Endothelial cell of umbilical vein (primary cell): ENCODE measurements at regions not wholly inside any gene's neighbourhood (a gene's known extent, or its start where the extent isn't known, plus 50 kb on each side); places are given as distances from the start of the nearest gene placed in this dataset.

Source experiments
- BruUV-seq: library from RNA; stranded (reverse); fragments of 400-500 nt; replicated peaks from 2 replicates; lab custom pipeline; 2021; lab: Mats Ljungman, UMichigan
- CTCF ChIA-PET: fragments of 300-600, 350-600 bp; sonication (Branson Sonifier 250); formaldehyde crosslinking; loops from one replicate; lab custom pipeline; 2021; ENCODE audit warnings: antibody characterized with exemption, inconsistent platforms; lab: Charles Lee
- POLR2A ChIA-PET: fragments of 300-600, 350-600 bp; sonication (Branson Sonifier 250); formaldehyde crosslinking; loops from one replicate; lab custom pipeline; 2021; ENCODE audit warnings: antibody characterized with exemption, inconsistent platforms; lab: Charles Lee
- DNase-seq: peaks from one replicate; pipeline ENCODE4 v3.0.0-alpha.2; 2011; ENCODE audit warnings: low read depth, low spot score
- FAIRE-seq: peaks from 2 replicates; lab custom pipeline; 2011; peaks lifted over from hg19 to GRCh38; lab: Jason Lieb, UNC
- H2AFZ ChIP-seq: 2 replicates; pipeline ENCODE4 v1.6.0; 2012; ENCODE audit warnings: low read depth, low read length, control low read depth, inconsistent platforms
- H3K27ac ChIP-seq: 2 replicates; pipeline ENCODE4 v1.5.1; 2011; ENCODE audit warnings: low read depth, mild to moderate bottlenecking, control low read depth, low read length, moderate library complexity; ENCODE audit not compliant: insufficient read depth
- H3K27me3 ChIP-seq, 2 experiments: 2 replicates each; pipeline versions ENCODE4 v1.6.0 to v1.6.1; 2011; ENCODE audit warnings: low read length in 2 of 2, mixed read lengths in 1 of 2; ENCODE audit not compliant: control insufficient read depth in 2 of 2, insufficient read depth in 2 of 2
- H3K36me3 ChIP-seq, 2 experiments: 2 replicates in 1 of 2; 3 replicates in 1 of 2; pipeline ENCODE4 v1.5.1; 2011; ENCODE audit warnings: low read length in 2 of 2, mild to moderate bottlenecking in 1 of 2, moderate library complexity in 1 of 2; ENCODE audit not compliant: control insufficient read depth in 2 of 2, insufficient read depth in 2 of 2; ENCODE audit errors: extremely low read depth in 1 of 2
- H3K4me1 ChIP-seq: 3 replicates; pipeline ENCODE4 v1.5.1; 2011; ENCODE audit warnings: mild to moderate bottlenecking, low read length; ENCODE audit not compliant: control insufficient read depth, insufficient read depth; ENCODE audit errors: extremely low read depth
- H3K4me2 ChIP-seq: 2 replicates; pipeline ENCODE4 v1.6.1; 2011; ENCODE audit warnings: low read length, control low read depth, mixed read lengths; ENCODE audit not compliant: insufficient read depth
- H3K4me3 ChIP-seq, 3 experiments: fragments of 200-600 bp in 1 of 3; sonication (generic), shearing (Covaris generic) in 1 of 3; replicated peaks in 1 of 3; 2 replicates each; pipeline ENCODE4 v1.5.1; 2011 to 2016; ENCODE audit warnings: control low read depth in 3 of 3, low read length in 3 of 3, mild to moderate bottlenecking in 2 of 3, inconsistent platforms in 1 of 3, low read depth in 1 of 3, moderate library complexity in 1 of 3; ENCODE audit not compliant: insufficient read depth in 1 of 3
- H3K79me2 ChIP-seq: 2 replicates; pipeline ENCODE4 v1.6.0; 2012; ENCODE audit warnings: low read length, inconsistent platforms; ENCODE audit not compliant: control insufficient read depth, insufficient read depth
- H3K9ac ChIP-seq: replicated peaks from 2 replicates; pipeline ENCODE3; 2011; ENCODE audit warnings: low read length, control low read depth; ENCODE audit not compliant: insufficient read depth; ENCODE audit errors: extremely low read depth
- H3K9me1 ChIP-seq: replicated peaks from 3 replicates; pipeline ENCODE4 v1.6.0; 2011; ENCODE audit warnings: mild to moderate bottlenecking, low read length; ENCODE audit not compliant: control insufficient read depth, insufficient read depth; ENCODE audit errors: extremely low read depth
- H3K9me3 ChIP-seq: replicated peaks from 2 replicates; pipeline ENCODE4 v1.5.1; 2012; ENCODE audit warnings: low read length, inconsistent platforms; ENCODE audit not compliant: control insufficient read depth, insufficient read depth
- H4K20me1 ChIP-seq: replicated peaks from 2 replicates; pipeline ENCODE3; 2011; ENCODE audit warnings: mild to moderate bottlenecking, low read length; ENCODE audit not compliant: control insufficient read depth, insufficient read depth; ENCODE audit errors: extremely low read depth
- EZH2 ChIP-seq: IDR thresholded peaks from 2 replicates; pipeline ENCODE4 v1.6.1; 2012; ENCODE audit warnings: borderline replicate concordance, low read depth, mild to moderate bottlenecking, moderate library complexity, low read length, inconsistent platforms; ENCODE audit not compliant: severe bottlenecking
- FOS ChIP-seq: IDR thresholded peaks from 2 replicates; pipeline ENCODE4 v1.6.1; 2011; ENCODE audit warnings: mild to moderate bottlenecking, low read length, moderate library complexity, borderline replicate concordance; ENCODE audit not compliant: insufficient read depth
- GATA2 ChIP-seq: IDR thresholded peaks from 2 replicates; pipeline ENCODE4 v1.7.0; 2011; ENCODE audit warnings: low read depth, mild to moderate bottlenecking, moderate library complexity, mixed read lengths, low read length; ENCODE audit not compliant: insufficient read length, insufficient read depth
- JUN ChIP-seq: IDR thresholded peaks from 2 replicates; pipeline ENCODE4 v1.6.1; 2011; ENCODE audit warnings: borderline replicate concordance, low read depth; ENCODE audit not compliant: insufficient read length, insufficient read depth
- MYC ChIP-seq: IDR thresholded peaks from one replicate; pipeline ENCODE4 v1.6.1; 2011; ENCODE audit warnings: mild to moderate bottlenecking, low read depth, low read length
- POLR2A ChIP-seq: IDR thresholded peaks from 2 replicates; pipeline ENCODE4 v1.6.1; 2012; ENCODE audit warnings: low read depth, mild to moderate bottlenecking, control low read depth, low read length
- POLR2AphosphoS5 ChIP-seq: IDR thresholded peaks from 2 replicates; pipeline ENCODE4 v1.6.1; 2012; ENCODE audit warnings: low read depth, mild to moderate bottlenecking, control low read depth, low read length, moderate library complexity; ENCODE audit not compliant: insufficient read depth
- dilution Hi-C: fragments of 300-500 bp; cut with MboI; formaldehyde crosslinking; loops from one replicate; pipeline ENCODE4 v1.15.0; 2019; ENCODE audit warnings: low sequenced_read_pairs; ENCODE audit not compliant: extremely low pct_ligation_motif_present
- intact Hi-C: fragments of 100-400 bp; cut with micrococcal nuclease; formaldehyde crosslinking; loops from one replicate; pipeline ENCODE4 v1.10.0; 2022
- TF ChIP-seq, protein P1 (sequence below): IDR thresholded peaks from 2 replicates; pipeline ENCODE4 v1.6.1; 2011; ENCODE audit not compliant: insufficient read depth, insufficient read length
- TF ChIP-seq, protein P2 (sequence below), 2 donors: IDR thresholded peaks; 1 replicate in 1 of 2; 2 replicates in 1 of 2; pipeline ENCODE4 v1.5.1; 2011; ENCODE audit warnings: low read length in 2 of 2, mild to moderate bottlenecking in 2 of 2, moderate library complexity in 2 of 2, control low read depth in 1 of 2, inconsistent platforms in 1 of 2, low read depth in 1 of 2; ENCODE audit not compliant: insufficient read depth in 1 of 2; ENCODE audit errors: extremely low read depth in 1 of 2

DNA sequence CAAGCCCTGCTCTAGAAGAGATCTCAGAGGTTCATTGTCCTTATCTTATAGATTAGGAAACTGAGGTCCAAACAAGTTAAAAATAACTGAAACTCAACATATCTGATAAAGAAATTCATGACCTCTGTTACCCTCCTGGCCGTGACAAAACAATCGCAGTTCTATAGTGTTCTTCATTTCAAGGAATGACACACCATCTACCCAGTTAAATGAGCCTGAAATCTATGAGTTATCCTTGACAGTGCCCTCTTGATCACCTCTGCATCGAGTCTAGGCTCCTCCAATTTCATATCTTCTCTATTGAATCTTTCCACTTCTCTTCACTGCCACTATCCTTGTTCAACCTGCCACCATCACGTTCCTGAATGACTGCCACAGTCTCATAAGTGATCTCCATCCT, 325.3 kb upstream of the TEX13C start:
- ChIA-PET POLR2A (no interaction called here), CTCF (no interaction called here)

DNA sequence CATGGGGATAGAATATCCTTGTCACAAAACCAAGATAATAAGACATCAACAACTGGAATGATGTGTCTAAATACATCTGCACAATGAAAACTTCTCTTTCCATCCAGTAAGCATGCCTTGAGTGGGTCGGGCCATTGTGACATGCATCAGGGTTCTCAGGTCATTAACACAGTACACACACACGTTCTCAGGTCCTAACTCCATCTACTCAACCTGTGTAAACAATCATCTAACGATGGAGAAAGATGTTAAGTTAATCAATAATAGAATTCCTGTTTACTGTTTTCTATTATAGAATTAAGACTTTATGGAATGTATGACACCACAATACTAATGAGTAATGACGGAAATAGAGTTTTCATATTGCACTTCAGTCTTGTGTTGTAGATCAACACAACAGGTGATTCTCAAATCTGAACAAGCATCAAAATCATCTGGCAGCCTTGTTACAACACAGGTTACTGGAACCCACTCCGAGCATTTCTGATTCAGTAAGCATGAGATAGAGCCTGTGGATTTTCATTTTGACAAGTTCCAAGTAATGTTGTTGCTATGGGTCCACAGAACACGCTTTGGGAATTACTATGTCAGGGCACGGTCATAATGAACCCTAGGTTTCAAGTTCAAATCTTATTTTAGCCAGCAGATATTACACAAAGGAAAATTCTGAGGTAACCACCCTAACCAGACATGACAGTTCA, 315.8 kb upstream of the TEX13C start:
- no peak for DNase-seq
- CTCF ChIA-PET, result no interaction called here
- Histone ChIP-seq H3K4me1 (no peaks in the 10 kb centered on the region), H3K36me3 (no peaks in the 10 kb centered on the region), H4K20me1 (no peaks in the 10 kb centered on the region), H3K27ac (no peak overlapping the region), H3K79me2 (no peaks in the 10 kb centered on the region), H3K9me1 (no peaks in the 10 kb centered on the region), H3K4me2 (no peak overlapping the region), H3K4me3 (no peak overlapping the region), H3K9ac (no peak overlapping the region), H2AFZ (no peak overlapping the region), H3K27me3 (no peaks in the 10 kb centered on the region), H3K9me3 (no peaks in the 10 kb centered on the region)
- FAIRE-seq, result no peak
- BruUV-seq, result no TSS peak
- POLR2A ChIA-PET, result no interaction called here
- dilution Hi-C loops, result no loop called here
- intact Hi-C loops, result no loop called here
- TF ChIP-seq JUN (no peak), EZH2 (no peak), POLR2A (no peak), GATA2 (no peak), MYC (no peak), POLR2AphosphoS5 (no peak), FOS (no peak)
- TF ChIP-seq, protein P1, sequence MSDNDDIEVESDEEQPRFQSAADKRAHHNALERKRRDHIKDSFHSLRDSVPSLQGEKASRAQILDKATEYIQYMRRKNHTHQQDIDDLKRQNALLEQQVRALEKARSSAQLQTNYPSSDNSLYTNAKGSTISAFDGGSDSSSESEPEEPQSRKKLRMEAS, result no peak
- TF ChIP-seq, protein P2, sequence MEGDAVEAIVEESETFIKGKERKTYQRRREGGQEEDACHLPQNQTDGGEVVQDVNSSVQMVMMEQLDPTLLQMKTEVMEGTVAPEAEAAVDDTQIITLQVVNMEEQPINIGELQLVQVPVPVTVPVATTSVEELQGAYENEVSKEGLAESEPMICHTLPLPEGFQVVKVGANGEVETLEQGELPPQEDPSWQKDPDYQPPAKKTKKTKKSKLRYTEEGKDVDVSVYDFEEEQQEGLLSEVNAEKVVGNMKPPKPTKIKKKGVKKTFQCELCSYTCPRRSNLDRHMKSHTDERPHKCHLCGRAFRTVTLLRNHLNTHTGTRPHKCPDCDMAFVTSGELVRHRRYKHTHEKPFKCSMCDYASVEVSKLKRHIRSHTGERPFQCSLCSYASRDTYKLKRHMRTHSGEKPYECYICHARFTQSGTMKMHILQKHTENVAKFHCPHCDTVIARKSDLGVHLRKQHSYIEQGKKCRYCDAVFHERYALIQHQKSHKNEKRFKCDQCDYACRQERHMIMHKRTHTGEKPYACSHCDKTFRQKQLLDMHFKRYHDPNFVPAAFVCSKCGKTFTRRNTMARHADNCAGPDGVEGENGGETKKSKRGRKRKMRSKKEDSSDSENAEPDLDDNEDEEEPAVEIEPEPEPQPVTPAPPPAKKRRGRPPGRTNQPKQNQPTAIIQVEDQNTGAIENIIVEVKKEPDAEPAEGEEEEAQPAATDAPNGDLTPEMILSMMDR (IDR thresholded peaks at IDR 0.05; ENCODE audit: extremely low read depth in 1 of 2, insufficient read depth in 1 of 2, low read depth in 1 of 2, low read length in 2 of 2), result no peak

More for the DNA sequence above, 325.3 kb upstream of the TEX13C start:
- no peak overlapping the region for H3K9ac ChIP-seq
- dilution Hi-C loops (no loop called here), intact Hi-C loops (no loop called here)
- H3K4me2 ChIP-seq, result no peak overlapping the region
- H3K27ac ChIP-seq, result no peak overlapping the region
- H2AFZ ChIP-seq, result no peak overlapping the region
- no peaks in the 10 kb centered on the region for H4K20me1 ChIP-seq
- H3K9me3 ChIP-seq, result no peaks in the 10 kb centered on the region
- H3K27me3 ChIP-seq, result no peaks in the 10 kb centered on the region
- FAIRE-seq (no peak), DNase-seq (no peak)
- no peaks in the 10 kb centered on the region for H3K4me1 ChIP-seq
- no peak for TF ChIP-seq EZH2
- no peak for TF ChIP-seq POLR2A
- no peak for TF ChIP-seq POLR2AphosphoS5
- TF ChIP-seq JUN, result no peak
- no peak for TF ChIP-seq MYC
- TF ChIP-seq FOS, result no peak
- TF ChIP-seq, protein P1, result no peak
- no peak for TF ChIP-seq GATA2
- BruUV-seq, result no TSS peak
- no peaks in the 10 kb centered on the region for H3K79me2 ChIP-seq
- H3K36me3 ChIP-seq, result no peaks in the 10 kb centered on the region
- no peak overlapping the region for H3K4me3 ChIP-seq
- H3K9me1 ChIP-seq, result no peaks in the 10 kb centered on the region
